Activated naive CD8-positive, alpha-beta T cell treated with anti-CD3 and anti-CD28 coated beads for 36 hours (primary cell): ENCODE measurements at regions not wholly inside any gene's neighbourhood (a gene's known extent, or its start where the extent isn't known, plus 50 kb on each side); places are given as distances from the start of the nearest gene placed in this dataset.

Experiments
- DNase-seq: peaks from one replicate; pipeline ENCODE4 v3.0.0; 2021
- H3K27ac Mint-ChIP-seq: one replicate; pipeline ENCODE4 v1.8.0; 2022; ENCODE audit warnings: mild to moderate bottlenecking, moderate library complexity, mixed read lengths
- H3K27me3 Mint-ChIP-seq: one replicate; pipeline ENCODE4 v1.8.0; 2022; ENCODE audit warnings: mild to moderate bottlenecking, mixed read lengths
- H3K36me3 Mint-ChIP-seq: one replicate; pipeline ENCODE4 v1.8.0; 2021; ENCODE audit warnings: mild to moderate bottlenecking, mixed read lengths
- H3K4me1 Mint-ChIP-seq: one replicate; pipeline ENCODE4 v1.8.0; 2021; ENCODE audit warnings: mixed read lengths
- H3K4me3 Mint-ChIP-seq: one replicate; pipeline ENCODE4 v1.8.0; 2022; ENCODE audit warnings: mild to moderate bottlenecking, moderate library complexity, mixed read lengths
- H3K9me3 Mint-ChIP-seq: one replicate; pipeline ENCODE4 v1.8.0; 2022; ENCODE audit warnings: mixed read lengths

DNA sequence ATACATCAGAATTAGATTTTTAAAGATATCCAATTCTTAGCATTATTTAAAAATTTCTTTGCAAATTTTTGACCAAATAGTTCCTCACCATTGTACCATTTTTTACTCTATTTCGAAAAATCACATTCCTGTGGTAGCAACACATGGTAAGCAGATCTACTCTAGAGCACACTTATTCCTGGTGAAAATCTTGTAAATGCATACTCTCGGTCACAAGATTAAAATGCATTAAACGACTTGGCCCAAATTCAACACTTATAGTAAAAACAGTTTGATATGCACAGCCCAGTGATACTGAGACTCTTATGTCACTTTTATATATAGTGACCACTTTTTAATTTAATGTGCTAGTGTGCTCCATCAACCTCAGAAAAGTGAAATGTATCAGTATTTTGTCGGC lies 208.8 kb upstream of the TARS1 start:
- no peaks in the 10 kb centered on the region for H3K27me3 Mint-ChIP-seq

DNA sequence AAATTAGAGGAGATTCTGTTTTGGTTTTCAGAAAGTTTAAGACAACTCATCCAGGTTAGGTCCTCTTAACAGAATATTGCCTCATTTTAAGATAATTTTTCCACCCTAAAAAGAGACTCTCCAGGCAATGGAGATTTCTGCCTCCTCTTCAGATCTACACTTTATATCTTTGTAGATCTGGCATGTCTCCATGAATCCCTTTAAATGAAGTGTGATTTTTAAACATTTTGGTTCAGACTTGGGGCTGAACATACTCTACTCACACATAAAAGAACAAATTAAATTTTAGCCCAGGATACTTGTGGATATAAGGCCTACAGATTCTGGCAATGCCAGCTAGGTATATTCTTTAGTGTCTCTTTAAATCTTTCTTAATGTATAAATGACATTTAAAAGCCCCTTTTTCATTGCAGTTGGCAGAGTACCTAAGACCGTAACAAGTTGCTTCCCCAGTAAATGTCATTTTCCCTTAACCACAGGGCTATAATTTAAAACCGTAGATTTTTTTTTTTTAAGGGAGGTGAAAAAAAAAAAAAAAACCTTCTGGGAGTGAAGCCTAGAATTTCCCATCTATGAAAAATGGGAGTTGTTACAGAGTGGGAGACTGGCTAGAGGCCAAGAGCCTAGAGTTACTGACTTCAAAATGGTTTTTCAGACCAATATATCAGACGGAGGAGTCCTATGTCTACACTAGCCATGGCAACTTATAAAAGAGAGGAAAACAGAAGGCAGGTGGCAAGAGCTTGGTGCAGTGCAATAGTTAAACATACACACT lies 207.8 kb upstream of the TARS1 start:
- Mint-ChIP-seq H3K9me3 (no peaks in the 10 kb centered on the region), H3K4me1 (peaks cover 11% of the 10 kb centered on the region), H3K27me3 (no peaks in the 10 kb centered on the region), H3K27ac (no peak overlapping the region), H3K36me3 (no peaks in the 10 kb centered on the region), H3K4me3 (no peak overlapping the region)
- DNase-seq: no peak

More for the DNA sequence above, 208.8 kb upstream of the TARS1 start:
- Mint-ChIP-seq H3K4me3 (no peak overlapping the region), H3K9me3 (no peaks in the 10 kb centered on the region), H3K27ac (no peak overlapping the region), H3K4me1 (peaks cover 11% of the 10 kb centered on the region), H3K36me3 (no peaks in the 10 kb centered on the region)
- DNase-seq: no peak

DNA sequence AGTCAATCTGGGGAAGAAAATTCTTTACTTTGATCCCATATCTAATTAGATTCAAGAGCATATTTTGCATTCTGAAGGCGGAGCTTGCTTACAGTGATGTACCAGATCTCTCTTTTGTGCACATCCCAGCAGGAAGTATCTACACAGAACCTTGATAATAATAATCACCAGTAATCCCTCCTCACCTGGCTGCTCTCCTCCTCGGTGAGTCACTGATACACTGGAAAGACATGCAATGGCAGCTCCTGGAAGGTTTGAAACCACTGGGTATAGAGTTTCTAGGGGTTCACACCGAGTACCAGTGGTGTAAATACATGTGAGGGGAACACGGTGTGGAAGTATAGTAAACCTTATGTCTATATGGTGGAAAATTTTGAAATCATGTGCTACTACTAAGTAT lies 205.5 kb upstream of the TARS1 start:
- no peak overlapping the region for H3K27ac Mint-ChIP-seq
- no peak overlapping the region for H3K4me3 Mint-ChIP-seq
- H3K27me3 Mint-ChIP-seq: no peaks in the 10 kb centered on the region
- peaks cover 11% of the 10 kb centered on the region for H3K4me1 Mint-ChIP-seq
- H3K9me3 Mint-ChIP-seq: no peaks in the 10 kb centered on the region
- H3K36me3 Mint-ChIP-seq: no peaks in the 10 kb centered on the region
- no peak for DNase-seq

DNA sequence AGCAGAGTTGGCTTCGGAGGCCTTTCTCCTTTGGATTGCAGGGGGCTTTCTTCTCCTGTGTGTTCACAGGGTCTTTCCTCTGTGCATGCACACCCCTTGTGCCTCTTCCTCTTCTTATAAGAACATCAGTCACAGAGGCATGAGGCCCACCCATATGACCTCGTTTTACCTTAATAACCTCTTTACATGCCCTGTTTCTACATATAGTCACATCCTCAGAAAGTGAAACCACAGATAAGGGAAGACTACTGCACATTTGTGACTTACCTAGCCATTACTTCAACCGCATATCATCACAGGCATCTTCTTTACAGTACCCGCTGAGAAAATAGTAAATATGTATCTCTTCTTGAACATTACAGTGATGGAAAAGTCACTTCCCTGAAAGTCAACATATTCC lies 204.9 kb upstream of the TARS1 start:
- no peak overlapping the region for H3K4me3 Mint-ChIP-seq
- no peaks in the 10 kb centered on the region for H3K36me3 Mint-ChIP-seq
- no peaks in the 10 kb centered on the region for H3K27me3 Mint-ChIP-seq
- H3K4me1 Mint-ChIP-seq: peaks cover 11% of the 10 kb centered on the region
- DNase-seq: no peak
- H3K9me3 Mint-ChIP-seq: no peaks in the 10 kb centered on the region
- no peak overlapping the region for H3K27ac Mint-ChIP-seq

DNA sequence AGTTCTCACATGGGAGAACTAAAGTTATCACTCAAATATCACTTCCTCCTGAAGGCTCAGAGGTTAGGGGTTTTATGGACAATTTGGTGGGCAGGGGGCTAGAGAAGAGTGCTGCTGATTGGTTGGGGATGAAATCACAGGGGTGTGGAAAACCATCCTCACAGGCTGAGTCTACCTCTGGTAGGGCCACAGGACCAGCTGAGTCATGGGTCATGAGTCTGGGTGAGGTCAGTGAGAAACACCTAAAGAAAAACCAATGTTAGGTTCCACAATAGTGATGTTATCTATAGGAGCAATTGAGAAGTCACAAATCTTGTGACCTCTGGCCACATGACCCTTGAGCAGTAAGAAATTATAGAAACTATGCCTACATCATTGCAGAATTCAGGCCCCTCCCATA lies 203.3 kb upstream of the TARS1 start:
- H3K4me1 Mint-ChIP-seq: peaks cover 11% of the 10 kb centered on the region
- no peaks in the 10 kb centered on the region for H3K27me3 Mint-ChIP-seq
- DNase-seq: no peak
- H3K9me3 Mint-ChIP-seq: no peaks in the 10 kb centered on the region
- H3K4me3 Mint-ChIP-seq: no peak overlapping the region
- H3K36me3 Mint-ChIP-seq: no peaks in the 10 kb centered on the region
- H3K27ac Mint-ChIP-seq: no peak overlapping the region

DNA sequence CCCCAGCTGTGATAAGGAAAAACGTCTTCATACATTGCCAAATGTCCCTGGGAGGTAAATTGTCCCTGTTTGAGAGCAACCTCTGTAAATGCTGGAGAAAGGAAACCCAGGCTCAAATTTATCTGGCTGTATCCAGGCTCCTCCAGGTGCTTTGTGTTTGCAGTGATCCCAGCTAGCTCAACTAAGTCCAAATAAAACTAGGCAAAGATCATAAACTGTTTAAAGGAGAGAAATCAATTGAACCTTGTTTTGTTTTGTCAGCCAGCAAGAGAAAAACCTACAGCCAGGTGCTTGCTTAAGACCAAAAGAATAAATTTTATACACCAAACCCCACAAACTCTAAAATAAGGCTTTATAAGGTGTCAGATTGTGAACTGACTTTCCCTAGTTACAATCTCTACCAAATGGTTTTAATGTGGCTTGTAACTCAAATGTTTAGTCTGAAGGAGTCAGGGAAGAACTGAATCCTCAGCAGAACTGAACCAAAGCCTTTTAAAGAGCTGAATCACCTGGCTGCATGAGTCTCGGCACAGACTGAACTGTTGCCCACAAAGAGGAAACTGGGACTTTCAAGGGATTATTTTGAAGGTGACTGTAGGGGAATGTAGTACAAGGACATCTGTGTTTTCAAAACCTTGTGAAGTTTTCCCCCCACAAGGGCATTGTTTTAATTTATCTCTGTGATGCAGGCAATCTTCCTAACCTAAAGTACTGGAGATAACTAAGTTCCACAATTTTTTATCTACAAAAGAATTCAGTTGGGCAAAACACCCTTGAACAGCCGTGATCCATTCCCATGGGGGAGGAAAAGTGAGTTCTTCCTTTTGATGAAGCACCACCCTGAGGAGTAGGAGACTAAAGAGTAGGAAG lies 201.7 kb upstream of the TARS1 start:
- no peaks in the 10 kb centered on the region for H3K9me3 Mint-ChIP-seq
- H3K36me3 Mint-ChIP-seq: no peaks in the 10 kb centered on the region
- H3K4me1 Mint-ChIP-seq: peaks cover 11% of the 10 kb centered on the region
- no peak overlapping the region for H3K27ac Mint-ChIP-seq
- DNase-seq: no peak
- no peaks in the 10 kb centered on the region for H3K27me3 Mint-ChIP-seq
- no peak overlapping the region for H3K4me3 Mint-ChIP-seq

DNA sequence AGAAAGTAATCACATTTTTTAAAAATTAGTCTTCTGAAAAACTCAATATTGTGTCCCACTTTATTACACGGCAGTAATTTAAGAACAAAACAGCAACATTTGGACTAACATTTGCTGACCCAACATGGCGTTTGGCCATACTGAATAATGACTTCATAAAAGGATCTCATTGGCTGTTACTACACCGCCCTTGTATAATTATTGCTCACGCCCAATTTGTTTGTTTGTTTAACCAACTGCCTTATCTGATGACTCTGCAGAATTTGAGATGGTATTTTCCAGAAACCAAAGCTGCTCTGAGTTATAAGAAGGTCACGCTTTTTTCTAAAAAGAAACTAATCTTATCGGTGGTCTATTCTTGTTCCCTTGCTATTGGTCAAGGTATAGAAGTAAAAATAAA lies 200.2 kb upstream of the TARS1 start:
- Mint-ChIP-seq H3K27ac (no peak overlapping the region), H3K36me3 (no peaks in the 10 kb centered on the region), H3K27me3 (no peaks in the 10 kb centered on the region), H3K4me1 (peaks cover 8% of the 10 kb centered on the region), H3K4me3 (no peak overlapping the region), H3K9me3 (no peaks in the 10 kb centered on the region)
- no peak for DNase-seq

DNA sequence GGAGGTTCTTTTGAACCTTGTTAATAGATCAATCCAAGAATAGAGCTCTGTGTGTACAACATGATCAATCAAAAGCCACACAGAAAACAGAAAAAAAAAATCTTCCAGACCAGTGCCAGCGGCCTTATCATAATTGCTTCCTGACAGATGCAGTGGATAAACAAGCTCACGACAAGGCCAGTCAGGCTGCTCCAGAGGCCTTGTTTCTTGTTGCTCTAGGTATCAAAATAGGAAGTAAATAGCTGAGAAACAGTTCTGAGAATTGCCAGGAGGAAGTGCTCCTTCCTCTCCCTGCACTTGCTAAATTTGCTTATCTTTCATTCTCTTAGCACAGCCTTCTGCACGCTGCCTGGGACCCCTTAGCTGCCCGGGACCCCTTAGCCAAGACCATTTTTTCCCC lies 199.0 kb upstream of the TARS1 start:
- H3K9me3 Mint-ChIP-seq: no peaks in the 10 kb centered on the region
- peaks cover under 1% of the 10 kb centered on the region for H3K4me1 Mint-ChIP-seq
- H3K27ac Mint-ChIP-seq: no peak overlapping the region
- H3K36me3 Mint-ChIP-seq: no peaks in the 10 kb centered on the region
- no peaks in the 10 kb centered on the region for H3K27me3 Mint-ChIP-seq
- H3K4me3 Mint-ChIP-seq: no peak overlapping the region
- DNase-seq: no peak

DNA sequence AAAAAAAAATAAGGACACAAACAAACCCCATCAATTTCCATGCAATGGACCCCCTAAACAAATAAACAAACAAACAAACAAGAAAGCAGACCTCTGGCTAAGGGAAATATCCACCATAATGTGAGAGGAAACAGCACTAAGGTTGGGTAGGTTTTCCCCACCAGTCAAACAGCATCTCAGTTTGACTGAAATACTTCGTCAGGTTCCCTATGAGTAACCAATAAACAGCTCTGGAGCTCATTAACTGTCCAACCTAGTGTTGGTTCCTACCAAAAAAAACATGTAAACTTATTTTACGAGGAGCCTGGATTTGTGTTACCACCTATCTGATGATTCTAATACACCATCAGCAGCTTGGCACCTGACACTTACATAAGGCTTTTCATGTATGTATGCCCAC lies 198.5 kb upstream of the TARS1 start:
- Mint-ChIP-seq H3K36me3 (no peaks in the 10 kb centered on the region), H3K27ac (no peak overlapping the region), H3K27me3 (no peaks in the 10 kb centered on the region), H3K4me1 (no peaks in the 10 kb centered on the region), H3K4me3 (no peak overlapping the region), H3K9me3 (no peaks in the 10 kb centered on the region)
- no peak for DNase-seq

DNA sequence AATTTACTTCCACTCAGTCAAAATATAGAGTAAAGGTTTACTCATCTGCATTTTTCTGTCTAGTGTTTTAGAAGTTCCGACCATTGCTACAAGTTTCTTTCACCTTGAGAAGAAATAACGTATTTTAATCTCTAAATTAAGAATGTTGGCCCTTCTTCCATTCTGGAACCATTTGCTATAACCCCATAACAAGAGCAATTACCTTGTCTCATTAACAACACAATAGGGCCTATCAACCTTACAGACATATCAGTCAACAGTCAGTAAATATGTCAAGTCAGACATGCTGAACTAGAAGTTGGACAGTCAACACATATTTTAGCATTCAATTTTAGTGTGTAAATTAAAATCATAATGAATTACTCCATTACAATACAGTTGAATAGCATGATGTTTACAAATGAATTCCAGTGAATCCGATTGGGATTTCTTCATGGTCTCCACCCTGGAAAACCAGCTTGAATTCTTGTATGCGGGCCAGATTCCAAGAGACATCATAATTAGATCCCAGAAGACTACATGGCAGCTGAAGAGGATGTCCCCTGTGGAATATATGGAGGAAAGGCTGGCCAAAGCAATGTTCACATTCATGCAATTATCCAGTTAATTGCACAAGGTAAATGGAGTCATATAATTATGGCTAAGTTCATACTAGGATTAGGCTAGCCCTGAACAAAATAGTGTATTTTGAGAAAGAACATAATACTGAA lies 196.2 kb upstream of the TARS1 start:
- DNase-seq: no peak
- no peaks in the 10 kb centered on the region for H3K4me1 Mint-ChIP-seq
- H3K27ac Mint-ChIP-seq: no peak overlapping the region
- no peak overlapping the region for H3K4me3 Mint-ChIP-seq
- no peaks in the 10 kb centered on the region for H3K27me3 Mint-ChIP-seq
- H3K36me3 Mint-ChIP-seq: no peaks in the 10 kb centered on the region
- H3K9me3 Mint-ChIP-seq: no peaks in the 10 kb centered on the region

DNA sequence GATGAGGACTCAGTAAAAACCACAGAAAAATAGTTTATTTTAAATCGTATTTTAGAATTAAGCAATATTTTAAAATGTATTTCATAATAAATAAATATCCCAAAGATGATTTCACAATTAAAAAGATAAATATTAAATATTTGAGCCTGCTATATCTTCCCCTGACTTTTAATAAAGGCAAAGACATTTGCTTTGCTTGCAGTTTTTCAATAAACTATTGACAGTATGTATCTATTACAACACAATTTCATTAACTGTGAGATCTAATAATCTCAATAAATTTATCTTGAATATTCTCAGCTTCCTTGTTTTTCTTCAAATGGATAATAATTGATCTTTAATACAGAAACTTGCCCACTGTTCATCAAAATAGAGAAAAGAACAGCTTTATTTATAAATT lies 186.2 kb upstream of the TARS1 start:
- no peaks in the 10 kb centered on the region for H3K36me3 Mint-ChIP-seq
- no peak overlapping the region for H3K27ac Mint-ChIP-seq
- no peaks in the 10 kb centered on the region for H3K9me3 Mint-ChIP-seq
- H3K27me3 Mint-ChIP-seq: no peaks in the 10 kb centered on the region
- no peak for DNase-seq
- no peaks in the 10 kb centered on the region for H3K4me1 Mint-ChIP-seq
- H3K4me3 Mint-ChIP-seq: no peak overlapping the region

DNA sequence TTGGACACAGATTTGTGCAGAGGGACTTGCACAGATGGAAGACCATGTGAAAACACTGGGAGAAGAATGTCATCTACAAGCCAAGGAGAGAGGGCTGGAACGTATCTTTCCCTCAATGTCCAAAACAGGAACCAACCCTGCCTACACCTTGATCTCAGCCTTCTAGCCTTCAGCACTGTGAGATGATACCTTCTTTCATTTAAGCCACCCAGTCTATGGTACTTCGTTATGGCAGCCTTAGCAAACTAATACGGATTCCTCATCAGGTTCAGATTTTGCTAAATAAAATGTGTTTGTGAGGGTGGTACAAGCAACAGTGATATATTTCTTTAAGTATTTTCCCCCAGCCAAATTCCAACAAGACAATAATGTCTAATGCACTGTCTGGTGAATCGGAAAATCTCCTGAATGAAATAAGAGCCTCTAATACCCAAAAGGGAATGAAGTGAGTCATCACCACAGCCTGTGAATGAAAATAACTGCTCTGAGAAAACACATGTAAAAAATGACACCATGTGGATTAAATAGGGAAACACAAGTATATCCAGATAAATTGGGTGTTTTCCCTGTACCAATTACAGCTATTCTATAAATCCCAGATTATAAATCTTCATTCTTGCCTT lies 182.8 kb upstream of the TARS1 start:
- H3K9me3 Mint-ChIP-seq: peaks cover 6% of the 10 kb centered on the region
- H3K27me3 Mint-ChIP-seq: no peaks in the 10 kb centered on the region
- no peak overlapping the region for H3K4me3 Mint-ChIP-seq
- no peak for DNase-seq
- no peak overlapping the region for H3K27ac Mint-ChIP-seq
- no peaks in the 10 kb centered on the region for H3K4me1 Mint-ChIP-seq
- H3K36me3 Mint-ChIP-seq: no peaks in the 10 kb centered on the region

DNA sequence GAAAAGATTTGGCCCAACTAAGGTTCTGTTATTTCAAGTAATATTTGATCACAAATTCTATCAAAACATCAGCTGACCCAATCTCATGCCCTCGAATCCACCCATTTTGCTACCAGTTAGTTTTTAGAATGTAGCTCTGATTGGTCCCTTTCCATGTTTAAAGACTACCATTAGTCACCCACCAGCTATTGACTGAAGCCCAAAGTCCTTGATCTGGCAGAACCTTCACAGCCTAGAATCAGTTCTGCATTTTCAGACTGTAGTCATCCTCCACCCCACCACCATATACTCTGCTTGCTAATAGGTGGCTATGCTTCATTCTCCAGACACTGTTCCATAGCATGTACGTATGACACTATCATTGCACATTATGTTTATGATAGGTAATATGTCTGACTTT lies 182.2 kb upstream of the TARS1 start:
- H3K27ac Mint-ChIP-seq: no peak overlapping the region
- peaks cover 9% of the 10 kb centered on the region for H3K9me3 Mint-ChIP-seq
- no peak overlapping the region for H3K4me3 Mint-ChIP-seq
- DNase-seq: no peak
- no peaks in the 10 kb centered on the region for H3K27me3 Mint-ChIP-seq
- H3K36me3 Mint-ChIP-seq: no peaks in the 10 kb centered on the region
- no peaks in the 10 kb centered on the region for H3K4me1 Mint-ChIP-seq

DNA sequence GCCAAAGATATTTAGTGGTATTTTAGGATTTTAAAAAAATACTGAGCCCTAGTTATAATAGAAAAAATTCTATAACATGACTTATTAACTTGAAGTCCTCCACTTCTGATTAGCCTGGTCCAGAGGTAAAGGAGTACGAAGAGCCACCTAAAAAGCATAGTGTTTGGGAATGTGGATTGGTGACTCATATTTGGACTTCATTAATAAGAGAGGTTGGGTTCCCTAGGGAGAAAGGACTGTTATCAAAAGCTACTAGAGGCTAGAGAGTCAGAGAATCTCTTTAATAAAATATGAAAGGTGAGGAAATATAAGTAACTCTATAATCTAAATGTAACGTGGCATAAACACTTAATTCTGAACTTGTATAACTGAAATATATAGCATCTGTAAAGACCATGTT lies 180.7 kb upstream of the TARS1 start:
- Mint-ChIP-seq H3K4me3 (no peak overlapping the region), H3K4me1 (no peaks in the 10 kb centered on the region), H3K27ac (no peak overlapping the region), H3K27me3 (no peaks in the 10 kb centered on the region), H3K9me3 (peaks cover 19% of the 10 kb centered on the region), H3K36me3 (peaks cover 4% of the 10 kb centered on the region)
- no peak for DNase-seq

DNA sequence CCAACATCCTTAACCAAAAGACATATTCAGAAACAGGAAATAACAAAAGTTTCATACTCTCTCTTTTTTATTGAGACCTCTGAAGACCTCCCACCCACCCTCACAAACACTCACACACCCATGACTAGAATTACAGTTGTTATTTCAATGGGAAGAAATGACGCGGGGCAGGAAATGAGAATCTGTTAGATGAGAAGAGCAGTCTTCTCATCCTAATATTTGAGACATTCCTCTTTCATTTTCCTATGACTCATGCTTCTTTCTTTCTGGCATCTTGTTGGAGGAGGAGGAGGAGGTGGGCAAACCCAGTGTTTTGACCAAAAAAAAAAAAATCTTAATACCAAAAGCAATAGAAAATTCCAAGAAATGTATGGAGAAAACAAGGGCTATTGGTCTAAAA lies 179.5 kb upstream of the TARS1 start:
- no peak for DNase-seq
- no peak overlapping the region for H3K27ac Mint-ChIP-seq
- peaks cover 4% of the 10 kb centered on the region for H3K36me3 Mint-ChIP-seq
- H3K4me3 Mint-ChIP-seq: no peak overlapping the region
- no peaks in the 10 kb centered on the region for H3K27me3 Mint-ChIP-seq
- peaks cover 19% of the 10 kb centered on the region for H3K9me3 Mint-ChIP-seq
- no peaks in the 10 kb centered on the region for H3K4me1 Mint-ChIP-seq
